Panc1 (cell line): ENCODE measurements at regions not wholly inside any gene's neighbourhood (a gene's known extent, or its start where the extent isn't known, plus 50 kb on each side); places are given as distances from the start of the nearest gene placed in this dataset.

Source experiments
- ATAC-seq: fragments of 200-7000 bp; cut with Tn5 transposase; 2 replicates; pipeline ENCODE4 v1.9.1; 2020; ENCODE audit warnings: mild to moderate bottlenecking, moderate library complexity
- BruUV-seq: library from RNA; stranded (reverse); fragments of 400-500 nt; replicated peaks from 2 replicates; lab custom pipeline; 2021; lab: Mats Ljungman, UMichigan
- CTCF ChIA-PET: fragments of 300-600 bp; sonication (Branson Sonifier 250); formaldehyde crosslinking; loops from one replicate; lab custom pipeline; 2022; ENCODE audit warnings: antibody characterized with exemption; lab: Charles Lee
- POLR2A ChIA-PET: fragments of 300-600 bp; sonication (Branson Sonifier 250); formaldehyde crosslinking; loops from one replicate; lab custom pipeline; 2022; ENCODE audit warnings: antibody characterized with exemption; lab: Charles Lee
- DNase-seq: peaks from one replicate; pipeline ENCODE4 v3.0.0-alpha.2; 2010; ENCODE audit warnings: low read depth, low spot score
- H3K27ac ChIP-seq: 2 replicates; pipeline ENCODE4 v1.5.1; 2011; ENCODE audit warnings: mild to moderate bottlenecking, low read length, inconsistent platforms
- H3K27me3 ChIP-seq: fragments of 200-500 bp; sonication (Bioruptor generic); 2 replicates; pipeline ENCODE4 v1.6.0; 2014; ENCODE audit warnings: low read length, inconsistent platforms; ENCODE audit not compliant: control insufficient read depth, insufficient read depth
- H3K36me3 ChIP-seq: fragments of 200-500 bp; sonication (Bioruptor generic); 2 replicates; pipeline ENCODE4 v1.5.1; 2014; ENCODE audit warnings: inconsistent platforms, mild to moderate bottlenecking, low read length, moderate library complexity; ENCODE audit not compliant: control insufficient read depth, insufficient read depth
- H3K4me1 ChIP-seq: 2 replicates; pipeline ENCODE4 v1.5.1; 2011; ENCODE audit warnings: inconsistent platforms, mild to moderate bottlenecking, low read length, moderate library complexity; ENCODE audit not compliant: control insufficient read depth, insufficient read depth
- H3K4me3 ChIP-seq, 2 experiments: 2 replicates each; pipeline ENCODE4 v1.5.1; 2011 to 2012; ENCODE audit warnings: low read depth in 2 of 2, low read length in 2 of 2, mild to moderate bottlenecking in 2 of 2, inconsistent platforms in 1 of 2, moderate library complexity in 1 of 2
- H3K9me3 ChIP-seq: fragments of 200-500 bp; sonication (Bioruptor generic); 2 replicates; pipeline ENCODE4 v1.5.1; 2014; ENCODE audit warnings: low read depth, mild to moderate bottlenecking, inconsistent platforms, low read length, moderate library complexity; ENCODE audit not compliant: control insufficient read depth, insufficient read depth
- CTCF ChIP-seq: fragments of 450-650 bp; IDR thresholded peaks from 2 replicates; pipeline ENCODE4 v1.5.1; 2017; ENCODE audit warnings: mild to moderate bottlenecking
- POLR2AphosphoS5 ChIP-seq: IDR thresholded peaks from 2 replicates; pipeline ENCODE4 v1.6.1; 2012; ENCODE audit warnings: mild to moderate bottlenecking, low read depth, low read length, moderate library complexity
- REST ChIP-seq, 2 experiments: IDR thresholded peaks; 2 replicates each; pipeline ENCODE4 v1.6.1; 2011 to 2012; ENCODE audit warnings: low read depth in 2 of 2, control low read depth in 1 of 2, low read length in 1 of 2, mild to moderate bottlenecking in 1 of 2, moderate library complexity in 1 of 2; ENCODE audit not compliant: insufficient read depth in 1 of 2
- SIN3A ChIP-seq: IDR thresholded peaks from 2 replicates; pipeline ENCODE4 v1.6.1; 2012; ENCODE audit warnings: low read depth, mild to moderate bottlenecking, low read length, moderate library complexity, borderline replicate concordance; ENCODE audit not compliant: insufficient read depth
- TCF7L2 ChIP-seq: IDR thresholded peaks from 2 replicates; pipeline ENCODE4 v1.6.1; 2011; ENCODE audit warnings: mild to moderate bottlenecking, low read depth, low read length, inconsistent platforms
- in situ Hi-C: cut with HindIII; loops from 2 replicates; pipeline ENCODE4 v1.10.0; 2016; ENCODE audit warnings: low sequenced_read_pairs, low pct_unique_long_range_greater_than_20kb
- intact Hi-C: fragments of 100-400 bp; cut with micrococcal nuclease; formaldehyde crosslinking; loops from one replicate; pipeline ENCODE4 v1.10.0; 2022; ENCODE audit not compliant: unreplicated experiment

GRCh38 chr1:90126834-90127233 is 131.9 kb downstream of the ZNF326 start:
- ChIA-PET CTCF (no interaction called here), POLR2A (no interaction called here)
- in situ Hi-C loops (no loop called here), intact Hi-C loops (no loop called here)
- no TSS peak for BruUV-seq
- no peak overlapping the region for H3K27ac ChIP-seq
- H3K4me3 ChIP-seq = no peak overlapping the region
- DNase-seq (no peak), ATAC-seq (no peak)
- no peaks in the 10 kb centered on the region for H3K4me1 ChIP-seq
- H3K27me3 ChIP-seq = peaks cover 7% of the 10 kb centered on the region; the same call in 1 of the 2 replicates
- no peaks in the 10 kb centered on the region for H3K9me3 ChIP-seq
- TF ChIP-seq TCF7L2 = no peak
- no peak for TF ChIP-seq CTCF
- no peak for TF ChIP-seq SIN3A
- no peak for TF ChIP-seq REST (IDR thresholded peaks at IDR 0.05; ENCODE audit: insufficient read depth in 1 of 2, low read depth in 2 of 2, low read length in 1 of 2)
- no peak for TF ChIP-seq POLR2AphosphoS5
- H3K36me3 ChIP-seq = no peaks in the 10 kb centered on the region

- no peak for ATAC-seq
- H3K27ac ChIP-seq = no peak overlapping the region
- POLR2A ChIA-PET = interaction anchor here (0.7 kb wide), 2 partner anchors 376 to 465 kb away, joined by 3 to 9 read pairs; no protein-coding TSS in a partner anchor
- 0 out of 2 replicates have a peak, but pooled peaks cover 2% of the 10 kb centered on the region for H3K27me3 ChIP-seq
- no peak for DNase-seq
- CTCF ChIA-PET = no interaction called here
- no peaks in the 10 kb centered on the region for H3K9me3 ChIP-seq
- BruUV-seq = no TSS peak
- no peaks in the 10 kb centered on the region for H3K36me3 ChIP-seq
- H3K4me1 ChIP-seq = no peaks in the 10 kb centered on the region
- no peak for TF ChIP-seq SIN3A
- no peak for TF ChIP-seq REST (IDR thresholded peaks at IDR 0.05; ENCODE audit: insufficient read depth in 1 of 2, low read depth in 2 of 2, low read length in 1 of 2)
- TF ChIP-seq TCF7L2 = no peak
- no peak for TF ChIP-seq CTCF
- no peak for TF ChIP-seq POLR2AphosphoS5
- in situ Hi-C loops = no loop called here
- intact Hi-C loops = no loop called here
- H3K4me3 ChIP-seq = no peak overlapping the region
These were observed 127.9 kb downstream of the ZNF326 start for GRCh38 chr1:90122654-90123340.
